ENCODE measurements at regions not wholly inside any gene's neighbourhood (a gene's known extent, or its start where the extent isn't known, plus 50 kb on each side); places are given as distances from the start of the nearest gene placed in this dataset.

- Histone ChIP-seq H2AFZ (ENCODE audit: low read depth, low read length) (no peak overlapping the region), H3F3A (ENCODE audit: insufficient read depth, low read length, poor library complexity, severe bottlenecking) (no peaks in the 10 kb centered on the region), H3K4me2 (ENCODE audit: low read length) (no peak overlapping the region), H3K27ac (ENCODE audit: low read length) (no peak overlapping the region), H3K9me3 (ENCODE audit: low read length) (no peaks in the 10 kb centered on the region), H3K36me3 (ENCODE audit: insufficient read depth, low read length) (no peaks in the 10 kb centered on the region), H3K9me2 (ENCODE audit: insufficient read depth, low read length) (no peaks in the 10 kb centered on the region), H3K79me2 (replicated peaks; ENCODE audit: insufficient read depth, low read length) (no peaks in the 10 kb centered on the region), H4K20me1 (ENCODE audit: insufficient read depth) (no peaks in the 10 kb centered on the region), H3K4me3 (ENCODE audit: low read length) (no peak overlapping the region), H3K27me3 (ENCODE audit: insufficient read depth, low read depth, low read length) (no peaks in the 10 kb centered on the region), H3K9ac (ENCODE audit: low read length) (no peak overlapping the region)
- TF ChIP-seq CTCF (IDR thresholded peaks at IDR 0.05; ENCODE audit: poor library complexity, severe bottlenecking) (no peak), EP300 (conservative IDR thresholded peaks at IDR 0.05; ENCODE audit: poor library complexity, severe bottlenecking) (no peak), TAF1 (IDR thresholded peaks at IDR 0.05; ENCODE audit: low read depth) (no peak), POLR2AphosphoS5 (IDR thresholded peaks at IDR 0.05) (no peak), EZH2 (IDR thresholded peaks at IDR 0.05; ENCODE audit: borderline replicate concordance, insufficient read depth, low read length, poor library complexity, severe bottlenecking) (no peak), SMC3 (conservative IDR thresholded peaks at IDR 0.05; ENCODE audit: poor library complexity) (no peak), RAD21 (conservative IDR thresholded peaks at IDR 0.05) (no peak), REST (IDR thresholded peaks at IDR 0.05; ENCODE audit: borderline replicate concordance) (no peak), MXI1 (conservative IDR thresholded peaks at IDR 0.05; ENCODE audit: poor library complexity, severe bottlenecking) (no peak)
These were observed 1326.3 kb upstream of the GJE1 start for GRCh38 chr6:140806431-140806830.

- Histone ChIP-seq H3K9me3 (ENCODE audit: low read length) (no peaks in the 10 kb centered on the region), H3F3A (ENCODE audit: insufficient read depth, low read length, poor library complexity, severe bottlenecking) (no peaks in the 10 kb centered on the region), H3K27ac (ENCODE audit: low read length) (no peak overlapping the region), H3K9me2 (ENCODE audit: insufficient read depth, low read length) (no peaks in the 10 kb centered on the region), H2AFZ (ENCODE audit: low read depth, low read length) (no peak overlapping the region), H3K36me3 (ENCODE audit: insufficient read depth, low read length) (no peaks in the 10 kb centered on the region), H3K4me2 (ENCODE audit: low read length) (no peak overlapping the region), H3K27me3 (ENCODE audit: insufficient read depth, low read depth, low read length) (no peaks in the 10 kb centered on the region), H3K79me2 (replicated peaks; ENCODE audit: insufficient read depth, low read length) (no peaks in the 10 kb centered on the region), H3K4me3 (ENCODE audit: low read length) (no peak overlapping the region), H4K20me1 (ENCODE audit: insufficient read depth) (no peaks in the 10 kb centered on the region), H3K9ac (ENCODE audit: low read length) (no peak overlapping the region)
- TF ChIP-seq RAD21 (conservative IDR thresholded peaks at IDR 0.05) = no peak
These were observed 1338.2 kb upstream of the GJE1 start for GRCh38 chr6:140794544-140794943.

- H3F3A ChIP-seq (ENCODE audit: insufficient read depth, low read length, poor library complexity, severe bottlenecking) = no peaks in the 10 kb centered on the region
- H3K27ac ChIP-seq (ENCODE audit: low read length) = no peak overlapping the region
- no peaks in the 10 kb centered on the region for H4K20me1 ChIP-seq (ENCODE audit: insufficient read depth)
- no peaks in the 10 kb centered on the region for H3K9me2 ChIP-seq (ENCODE audit: insufficient read depth, low read length)
- H3K79me2 ChIP-seq (replicated peaks; ENCODE audit: insufficient read depth, low read length) = no peaks in the 10 kb centered on the region
- H3K4me2 ChIP-seq (ENCODE audit: low read length) = no peak overlapping the region
- H3K9me3 ChIP-seq (ENCODE audit: low read length) = no peaks in the 10 kb centered on the region
- no peak overlapping the region for H3K4me3 ChIP-seq (ENCODE audit: low read length)
- H3K27me3 ChIP-seq (ENCODE audit: insufficient read depth, low read depth, low read length) = no peaks in the 10 kb centered on the region
- H3K36me3 ChIP-seq (ENCODE audit: insufficient read depth, low read length) = no peaks in the 10 kb centered on the region
- H2AFZ ChIP-seq (ENCODE audit: low read depth, low read length) = no peak overlapping the region
- H3K9ac ChIP-seq (ENCODE audit: low read length) = no peak overlapping the region
- TF ChIP-seq RAD21 (conservative IDR thresholded peaks at IDR 0.05) = no peak
- no peak for TF ChIP-seq POLR2AphosphoS5 (IDR thresholded peaks at IDR 0.05)
- no peak for TF ChIP-seq CTCF (IDR thresholded peaks at IDR 0.05; ENCODE audit: poor library complexity, severe bottlenecking)
- no peak for TF ChIP-seq SMC3 (conservative IDR thresholded peaks at IDR 0.05; ENCODE audit: poor library complexity)
- no peak for TF ChIP-seq EP300 (conservative IDR thresholded peaks at IDR 0.05; ENCODE audit: poor library complexity, severe bottlenecking)
- TF ChIP-seq TAF1 (IDR thresholded peaks at IDR 0.05; ENCODE audit: low read depth) = no peak
- TF ChIP-seq REST (IDR thresholded peaks at IDR 0.05; ENCODE audit: borderline replicate concordance) = no peak
- no peak for TF ChIP-seq MXI1 (conservative IDR thresholded peaks at IDR 0.05; ENCODE audit: poor library complexity, severe bottlenecking)
- no peak for TF ChIP-seq EZH2 (IDR thresholded peaks at IDR 0.05; ENCODE audit: borderline replicate concordance, insufficient read depth, low read length, poor library complexity, severe bottlenecking)
These were observed 1342.6 kb upstream of the GJE1 start for GRCh38 chr6:140790109-140790508.

Measured in neural cell (in vitro differentiated cells).